Mucosa of descending colon (tissue), 3 donors: ENCODE measurements at regions not wholly inside any gene's neighbourhood (a gene's known extent, or its start where the extent isn't known, plus 50 kb on each side); places are given as distances from the start of the nearest gene placed in this dataset.

Source experiments
- ATAC-seq: fragments of 200-7000 bp; cut with Tn5 transposase; one replicate; pipeline ENCODE4 v1.9.1; 2020; ENCODE audit warnings: mild to moderate bottlenecking, moderate library complexity
- DNase-seq, 3 donors: peaks; one replicate each; pipeline ENCODE4 v3.0.0-alpha.2; 2020
- H3K36me3 ChIP-seq: fragments of 200-600 bp; one replicate; pipeline ENCODE4 v1.8.0; 2021; ENCODE audit warnings: low read depth, mild to moderate bottlenecking
- H3K4me1 ChIP-seq: fragments of 200-600 bp; one replicate; pipeline ENCODE4 v1.8.0; 2021; ENCODE audit warnings: low read depth, mild to moderate bottlenecking
- H3K4me3 ChIP-seq: fragments of 200-600 bp; one replicate; pipeline ENCODE4 v1.8.0; 2021; ENCODE audit warnings: mild to moderate bottlenecking
- H3K9me3 ChIP-seq: fragments of 200-600 bp; one replicate; pipeline ENCODE4 v1.8.0; 2021; ENCODE audit warnings: mild to moderate bottlenecking
- CTCF ChIP-seq: fragments of 200-600 bp; IDR thresholded peaks from one replicate; pipeline ENCODE4 v1.8.0; 2022; ENCODE audit warnings: antibody characterized with exemption, mild to moderate bottlenecking
- intact Hi-C, 2 donors: fragments of 100-400 bp; cut with DNase I in 1 of 2; cut with micrococcal nuclease in 1 of 2; formaldehyde crosslinking; loops; one replicate each; pipeline versions ENCODE4 v1.11.0 to v1.11.1; 2022; cut with DNase I, micrococcal nuclease
- donor health status: DM: no; HTN: no; CAD: no; lungs with moderate emphysema.
- donor health status: DM: no; HTN: no; CAD: no.
- donor health status: DM: no; HTN: yes; CAD: no.

DNA sequence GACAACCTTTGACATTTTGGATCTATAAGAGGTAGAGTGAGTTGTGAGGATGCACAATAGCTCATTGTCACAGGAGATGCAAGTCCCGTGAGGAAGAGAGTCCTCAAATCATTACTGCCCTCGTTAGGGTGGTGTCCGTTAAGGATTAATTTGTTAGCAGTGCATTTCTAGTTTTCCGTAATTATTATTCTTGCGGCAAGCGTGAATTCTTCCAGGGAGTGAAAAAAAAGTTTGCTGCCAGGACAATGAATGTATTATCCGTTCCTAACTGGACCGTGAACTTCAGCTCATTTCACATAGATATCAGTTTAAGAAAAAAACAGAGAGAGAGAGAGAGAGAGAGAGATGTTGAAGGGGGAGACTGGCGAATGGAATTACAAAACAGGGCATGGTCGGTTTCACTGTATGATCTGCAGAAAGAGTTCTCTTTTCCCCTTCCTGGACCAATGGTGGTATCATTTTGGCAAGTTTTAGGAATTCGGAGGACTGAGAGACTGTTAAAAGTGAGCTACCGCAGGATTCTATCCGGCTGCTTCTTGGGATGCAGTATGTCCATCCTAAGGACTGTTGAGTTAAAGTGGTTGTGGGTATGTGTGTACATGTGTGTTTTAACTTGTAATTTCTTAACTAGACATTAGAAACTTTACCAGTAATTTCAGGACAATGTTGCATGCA, 216.0 kb upstream of the NFIA start:
- ATAC-seq (no peak), DNase-seq (no peak)
- no peak for TF ChIP-seq CTCF
- peaks cover 9% of the 10 kb centered on the region for H3K4me1 ChIP-seq
- H3K9me3 ChIP-seq, result no peaks in the 10 kb centered on the region
- no peaks in the 10 kb centered on the region for H3K36me3 ChIP-seq
- intact Hi-C loops, result no loop called here
- no peak overlapping the region for H3K4me3 ChIP-seq

DNA sequence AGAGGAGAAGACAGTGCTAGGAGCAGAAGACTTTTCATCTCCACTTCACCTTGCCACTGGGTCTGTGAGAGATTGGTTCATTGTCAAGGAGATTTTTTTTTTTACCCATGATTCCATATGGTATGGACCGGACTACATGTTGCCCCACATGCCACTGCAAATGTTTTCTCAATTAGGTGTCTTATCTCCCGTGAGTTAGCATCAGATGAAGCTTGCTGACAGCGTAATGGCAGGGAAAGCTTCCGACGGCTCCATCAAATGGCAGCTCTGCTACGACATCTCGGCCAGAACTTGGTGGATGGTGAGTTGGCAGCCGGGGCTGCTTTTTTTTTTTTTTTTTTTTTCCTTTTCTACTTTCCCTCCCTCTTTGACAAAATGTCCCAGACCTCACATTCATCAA, 217.2 kb upstream of the NFIA start:
- TF ChIP-seq CTCF, result no peak
- no peak for DNase-seq
- Histone ChIP-seq H3K9me3 (no peaks in the 10 kb centered on the region), H3K4me1 (peaks cover 9% of the 10 kb centered on the region), H3K4me3 (no peak overlapping the region), H3K36me3 (no peaks in the 10 kb centered on the region)
- ATAC-seq, result no peak
- intact Hi-C loops, result no loop called here

GRCh38 chr1:60864722-60865121, 217.6 kb upstream of the NFIA start:
- Histone ChIP-seq H3K36me3 (no peaks in the 10 kb centered on the region), H3K4me1 (peaks cover 9% of the 10 kb centered on the region), H3K9me3 (no peaks in the 10 kb centered on the region), H3K4me3 (no peak overlapping the region)
- DNase-seq, result no peak
- intact Hi-C loops, result no loop called here
- ATAC-seq, result no peak
- no peak for TF ChIP-seq CTCF

DNA sequence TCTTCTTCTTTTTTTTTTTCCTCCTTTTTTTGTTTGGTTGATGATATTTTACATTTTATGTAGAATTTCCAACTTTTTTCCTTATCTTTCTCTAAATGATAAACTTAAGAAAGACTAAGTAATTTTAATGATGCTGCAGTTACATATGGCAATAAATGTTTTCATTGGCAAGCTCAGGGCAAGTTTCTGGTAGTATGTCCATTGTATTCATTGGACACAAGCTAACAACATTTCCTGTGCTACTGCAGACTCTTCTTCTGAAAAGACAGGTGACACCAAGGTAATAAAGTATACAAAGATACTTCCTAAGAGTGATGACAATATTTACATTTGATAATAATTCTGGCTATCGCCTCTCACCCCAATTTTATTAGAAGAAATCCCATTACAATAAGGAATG, 219.2 kb upstream of the NFIA start:
- ATAC-seq, result no peak
- Histone ChIP-seq H3K4me1 (peaks cover 9% of the 10 kb centered on the region), H3K4me3 (no peak overlapping the region), H3K9me3 (no peaks in the 10 kb centered on the region), H3K36me3 (no peaks in the 10 kb centered on the region)
- intact Hi-C loops, result no loop called here
- DNase-seq, result no peak
- TF ChIP-seq CTCF, result no peak

GRCh38 chr1:60861961-60862567, 220.3 kb upstream of the NFIA start:
- Histone ChIP-seq H3K4me3 (no peak overlapping the region), H3K4me1 (peaks cover 5% of the 10 kb centered on the region), H3K9me3 (no peaks in the 10 kb centered on the region), H3K36me3 (no peaks in the 10 kb centered on the region)
- DNase-seq (no peak), ATAC-seq (no peak)
- TF ChIP-seq CTCF, result no peak
- intact Hi-C loops, result no loop called here
